PC-3 (cell line): ENCODE measurements at regions not wholly inside any gene's neighbourhood (a gene's known extent, or its start where the extent isn't known, plus 50 kb on each side); places are given as distances from the start of the nearest gene placed in this dataset.

Experiments used
- CTCF ChIP-seq: fragments of 300-600 bp; sonication (generic); conservative IDR thresholded peaks from 2 replicates; pipeline ENCODE4 v1.5.1; 2017; ENCODE audit warnings: antibody characterized with exemption, low read depth, mild to moderate bottlenecking, low read length
- EZH2 ChIP-seq: fragments of 300-600 bp; sonication (generic); IDR thresholded peaks from one replicate; pipeline ENCODE4 v1.6.1; 2017; ENCODE audit warnings: antibody characterized with exemption, mild to moderate bottlenecking, low read length; ENCODE audit not compliant: unreplicated experiment

- no peak for TF ChIP-seq CTCF
- TF ChIP-seq EZH2, result no peak
Measured at GRCh38 chr2:20122864-20123263, 71.4 kb upstream of the LAPTM4A start.
